ENCODE measurements at regions not wholly inside any gene's neighbourhood (a gene's known extent, or its start where the extent isn't known, plus 50 kb on each side); places are given as distances from the start of the nearest gene placed in this dataset.

DNA sequence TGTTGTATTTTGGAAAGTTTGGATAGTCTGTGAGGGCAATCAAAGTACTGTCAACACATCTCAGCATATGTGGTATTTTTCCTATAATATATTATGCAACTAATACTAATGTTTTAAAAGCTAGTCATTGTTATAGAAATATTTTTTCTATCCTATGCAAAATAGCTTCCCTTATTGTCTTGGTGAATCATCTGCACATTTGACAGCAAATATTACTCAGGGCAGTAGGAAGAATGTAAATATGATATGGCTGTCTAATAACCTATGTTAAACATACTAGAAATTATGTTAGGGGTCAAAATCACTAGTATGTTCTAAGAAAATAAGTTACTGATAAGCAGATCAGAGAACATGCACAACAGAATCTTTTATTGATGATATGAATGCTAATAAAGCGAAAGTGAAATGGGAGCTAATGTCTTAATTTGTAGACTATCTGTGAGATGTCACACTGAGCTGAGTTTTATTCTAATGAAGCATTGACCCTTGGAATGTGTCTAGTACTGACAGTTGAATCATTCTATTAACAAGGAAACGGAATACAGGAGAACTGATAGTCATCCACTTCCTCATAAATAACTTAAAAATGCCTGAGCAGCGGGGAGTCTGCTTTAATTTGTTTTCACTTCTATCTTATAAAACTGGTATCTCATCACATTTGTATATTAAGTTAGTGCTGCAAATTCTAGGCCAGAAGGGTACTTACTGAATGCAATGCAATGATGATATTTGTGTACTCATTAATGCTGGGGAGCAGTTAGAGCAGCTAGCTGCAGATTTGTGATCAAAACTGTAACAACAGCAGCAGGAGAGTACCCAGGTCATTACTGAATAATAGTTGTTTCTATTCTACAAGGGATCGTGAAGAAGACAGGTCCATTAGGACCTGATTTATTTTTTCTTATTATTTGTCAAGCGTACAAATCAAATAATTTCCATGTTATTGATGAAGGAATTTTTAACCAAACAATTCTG, 440.3 kb upstream of the AADAT start:
- peak; percentile 86 for DNase-seq (ENCODE audit: low read depth)
- H3K4me3 ChIP-seq (ENCODE audit: low read depth, low read length): no peak overlapping the region
- TF ChIP-seq, protein P1, sequence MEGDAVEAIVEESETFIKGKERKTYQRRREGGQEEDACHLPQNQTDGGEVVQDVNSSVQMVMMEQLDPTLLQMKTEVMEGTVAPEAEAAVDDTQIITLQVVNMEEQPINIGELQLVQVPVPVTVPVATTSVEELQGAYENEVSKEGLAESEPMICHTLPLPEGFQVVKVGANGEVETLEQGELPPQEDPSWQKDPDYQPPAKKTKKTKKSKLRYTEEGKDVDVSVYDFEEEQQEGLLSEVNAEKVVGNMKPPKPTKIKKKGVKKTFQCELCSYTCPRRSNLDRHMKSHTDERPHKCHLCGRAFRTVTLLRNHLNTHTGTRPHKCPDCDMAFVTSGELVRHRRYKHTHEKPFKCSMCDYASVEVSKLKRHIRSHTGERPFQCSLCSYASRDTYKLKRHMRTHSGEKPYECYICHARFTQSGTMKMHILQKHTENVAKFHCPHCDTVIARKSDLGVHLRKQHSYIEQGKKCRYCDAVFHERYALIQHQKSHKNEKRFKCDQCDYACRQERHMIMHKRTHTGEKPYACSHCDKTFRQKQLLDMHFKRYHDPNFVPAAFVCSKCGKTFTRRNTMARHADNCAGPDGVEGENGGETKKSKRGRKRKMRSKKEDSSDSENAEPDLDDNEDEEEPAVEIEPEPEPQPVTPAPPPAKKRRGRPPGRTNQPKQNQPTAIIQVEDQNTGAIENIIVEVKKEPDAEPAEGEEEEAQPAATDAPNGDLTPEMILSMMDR (IDR thresholded peaks at IDR 0.05; ENCODE audit: control insufficient read depth, extremely low read depth, insufficient read depth): no peak

GRCh38 chr4:170526471-170526870, 436.7 kb upstream of the AADAT start:
- DNase-seq (ENCODE audit: low read depth): no peak
- no peak overlapping the region for H3K4me3 ChIP-seq (ENCODE audit: low read depth, low read length)
- TF ChIP-seq, protein P1 (IDR thresholded peaks at IDR 0.05; ENCODE audit: control insufficient read depth, extremely low read depth, insufficient read depth): no peak

GRCh38 chr4:170522427-170522970, 432.7 kb upstream of the AADAT start:
- no peak for DNase-seq (ENCODE audit: low read depth)
- TF ChIP-seq, protein P1 (IDR thresholded peaks at IDR 0.05; ENCODE audit: control insufficient read depth, extremely low read depth, insufficient read depth): no peak
- no peak overlapping the region for H3K4me3 ChIP-seq (ENCODE audit: low read depth, low read length)

- no peak for DNase-seq (ENCODE audit: low read depth)
- no peak overlapping the region for H3K4me3 ChIP-seq (ENCODE audit: low read depth, low read length)
- TF ChIP-seq, protein P1 (IDR thresholded peaks at IDR 0.05; ENCODE audit: control insufficient read depth, extremely low read depth, insufficient read depth): no peak
Observed at GRCh38 chr4:170497689-170498088, 407.9 kb upstream of the AADAT start.

- peak overlapping the region; percentile 25 for H3K4me3 ChIP-seq (ENCODE audit: low read depth, low read length)
- no peak for DNase-seq (ENCODE audit: low read depth)
Observed at GRCh38 chr4:170497112-170497511, 407.4 kb upstream of the AADAT start.

GRCh38 chr4:170491981-170492380, 402.2 kb upstream of the AADAT start:
- no peak overlapping the region for H3K4me3 ChIP-seq (ENCODE audit: low read depth, low read length)
- TF ChIP-seq, protein P1 (IDR thresholded peaks at IDR 0.05; ENCODE audit: control insufficient read depth, extremely low read depth, insufficient read depth): no peak
- no peak for DNase-seq (ENCODE audit: low read depth)

More at GRCh38 chr4:170497112-170497511, 407.4 kb upstream of the AADAT start:
- TF ChIP-seq, protein P1 (IDR thresholded peaks at IDR 0.05; ENCODE audit: control insufficient read depth, extremely low read depth, insufficient read depth): peak; percentile 39

Measured in LNCaP clone FGC (cell line).